Keratinocyte (primary cell): ENCODE measurements at regions not wholly inside any gene's neighbourhood (a gene's known extent, or its start where the extent isn't known, plus 50 kb on each side); places are given as distances from the start of the nearest gene placed in this dataset.

Source experiments
- DNase-seq: peaks from one replicate; pipeline ENCODE4 v3.0.0-alpha.2; 2011; ENCODE audit warnings: low read depth, missing footprints, low spot score
- FAIRE-seq: peaks from 2 replicates; lab custom pipeline; 2011; peaks lifted over from hg19 to GRCh38; lab: Jason Lieb, UNC
- H2AFZ ChIP-seq: 2 replicates; pipeline ENCODE4 v1.6.0; 2012; ENCODE audit warnings: low read length, control low read depth, inconsistent platforms; ENCODE audit not compliant: control insufficient read depth
- H3K27ac ChIP-seq: 2 replicates; pipeline ENCODE4 v1.5.1; 2011; ENCODE audit warnings: low read length; ENCODE audit not compliant: control insufficient read depth, insufficient read depth
- H3K27me3 ChIP-seq: 3 replicates; pipeline ENCODE4 v1.6.0; 2011; ENCODE audit warnings: low read length; ENCODE audit not compliant: control insufficient read depth, insufficient read depth; ENCODE audit errors: extremely low read depth
- H3K36me3 ChIP-seq, 2 experiments: 2 replicates in 1 of 2; 3 replicates in 1 of 2; pipeline ENCODE4 v1.5.1; 2011; ENCODE audit warnings: low read length in 2 of 2, mild to moderate bottlenecking in 1 of 2; ENCODE audit not compliant: control insufficient read depth in 2 of 2, insufficient read depth in 2 of 2; ENCODE audit errors: extremely low read depth in 1 of 2
- H3K4me1 ChIP-seq: 3 replicates; pipeline ENCODE4 v1.5.1; 2011; ENCODE audit warnings: low read length; ENCODE audit not compliant: control insufficient read depth, insufficient read depth; ENCODE audit errors: extremely low read depth
- H3K4me2 ChIP-seq: 3 replicates; pipeline ENCODE4 v1.6.0; 2011; ENCODE audit warnings: low read depth, low read length; ENCODE audit not compliant: control insufficient read depth, insufficient read depth; ENCODE audit errors: extremely low read depth
- H3K4me3 ChIP-seq, 3 experiments: fragments of 200-600 bp in 1 of 3; sonication (generic) in 1 of 3; 2 replicates in 2 of 3; 3 replicates in 1 of 3; pipeline ENCODE4 v1.5.1; 2011 to 2016; ENCODE audit warnings: low read length in 3 of 3, mild to moderate bottlenecking in 3 of 3, control low read depth in 2 of 3, inconsistent platforms in 1 of 3, low read depth in 1 of 3, mixed read lengths in 1 of 3, mixed run types in 1 of 3, moderate library complexity in 1 of 3; ENCODE audit not compliant: control insufficient read depth in 2 of 3, insufficient read depth in 2 of 3; ENCODE audit errors: extremely low read depth in 1 of 3
- H3K79me2 ChIP-seq: 2 replicates; pipeline ENCODE4 v1.6.0; 2012; ENCODE audit warnings: low read length; ENCODE audit not compliant: control insufficient read depth, insufficient read depth
- H3K9ac ChIP-seq: 3 replicates; pipeline ENCODE4 v1.6.0; 2011; ENCODE audit warnings: low read length; ENCODE audit not compliant: control insufficient read depth, insufficient read depth; ENCODE audit errors: extremely low read depth
- H3K9me1 ChIP-seq: 3 replicates; pipeline ENCODE4 v1.6.0; 2011; ENCODE audit warnings: low read length; ENCODE audit not compliant: control insufficient read depth, insufficient read depth; ENCODE audit errors: extremely low read depth
- H3K9me3 ChIP-seq: 2 replicates; pipeline ENCODE4 v1.5.1; 2012; ENCODE audit warnings: low read depth, low read length; ENCODE audit not compliant: control insufficient read depth
- H4K20me1 ChIP-seq: 3 replicates; pipeline ENCODE4 v1.6.0; 2011; ENCODE audit warnings: low read length; ENCODE audit not compliant: control insufficient read depth, insufficient read depth; ENCODE audit errors: extremely low read depth
- EZH2 ChIP-seq: IDR thresholded peaks from one replicate; pipeline ENCODE4 v1.6.1; 2012; ENCODE audit warnings: inconsistent platforms, mild to moderate bottlenecking, low read length, moderate library complexity
- dilution Hi-C: fragments of 300-500 bp; cut with MboI; formaldehyde crosslinking; loops from one replicate; pipeline ENCODE4 v1.7.0; 2020; ENCODE audit warnings: low sequenced_read_pairs; ENCODE audit not compliant: extremely low pct_ligation_motif_present
- TF ChIP-seq, protein P1 (sequence below), 3 experiments: IDR thresholded peaks in 1 of 3; conservative IDR thresholded peaks in 1 of 3; optimal IDR thresholded peaks in 1 of 3; 2 replicates in 2 of 3; 3 replicates in 1 of 3; pipeline versions ENCODE3 to v1.5.1; 2011; ENCODE audit warnings: low read length in 3 of 3, mild to moderate bottlenecking in 3 of 3, moderate library complexity in 2 of 3, control low read depth in 1 of 3, inconsistent platforms in 1 of 3; ENCODE audit not compliant: insufficient read depth in 2 of 3; ENCODE audit errors: extremely low read depth in 1 of 3

DNA sequence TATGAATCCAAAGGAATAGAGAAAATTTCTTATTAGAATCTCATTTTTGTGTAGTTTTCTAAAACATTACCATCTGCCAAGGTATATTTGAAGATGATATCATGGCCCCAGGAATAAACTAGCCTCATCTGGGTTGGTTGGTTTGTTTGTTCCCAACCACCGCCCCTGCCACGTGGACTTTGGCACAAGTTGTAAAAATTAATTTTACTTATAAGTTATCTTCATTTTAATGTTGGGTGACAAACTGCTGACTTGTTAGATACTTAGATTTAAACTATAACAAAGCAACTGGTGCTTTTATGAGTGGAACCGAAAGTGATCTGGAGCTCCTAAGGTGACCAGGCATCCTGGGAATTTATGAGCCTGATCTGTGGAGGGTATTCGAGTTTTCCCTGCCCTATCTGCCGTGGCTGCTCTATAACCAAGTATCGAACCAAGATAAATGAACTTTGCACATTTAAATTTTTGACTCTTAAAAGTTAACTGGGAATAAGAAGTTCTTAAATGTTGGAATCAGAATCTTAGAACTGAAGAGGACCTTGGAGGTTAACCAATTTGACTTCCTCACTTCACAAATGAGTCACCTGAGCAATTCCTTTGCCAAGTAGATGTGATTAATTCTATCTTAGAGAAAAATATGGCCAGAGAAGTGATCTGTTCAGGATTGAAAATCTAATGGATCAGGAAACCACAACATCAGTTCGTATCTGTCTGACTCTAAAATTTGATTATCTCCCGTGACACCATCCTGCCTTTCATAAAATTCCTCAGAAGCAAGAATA lies 129.1 kb upstream of the ARHGAP42 start:
- DNase-seq: no peak
- peak; percentile 57 for FAIRE-seq
- no peak overlapping the region for H3K9ac ChIP-seq
- TF ChIP-seq, protein P1, sequence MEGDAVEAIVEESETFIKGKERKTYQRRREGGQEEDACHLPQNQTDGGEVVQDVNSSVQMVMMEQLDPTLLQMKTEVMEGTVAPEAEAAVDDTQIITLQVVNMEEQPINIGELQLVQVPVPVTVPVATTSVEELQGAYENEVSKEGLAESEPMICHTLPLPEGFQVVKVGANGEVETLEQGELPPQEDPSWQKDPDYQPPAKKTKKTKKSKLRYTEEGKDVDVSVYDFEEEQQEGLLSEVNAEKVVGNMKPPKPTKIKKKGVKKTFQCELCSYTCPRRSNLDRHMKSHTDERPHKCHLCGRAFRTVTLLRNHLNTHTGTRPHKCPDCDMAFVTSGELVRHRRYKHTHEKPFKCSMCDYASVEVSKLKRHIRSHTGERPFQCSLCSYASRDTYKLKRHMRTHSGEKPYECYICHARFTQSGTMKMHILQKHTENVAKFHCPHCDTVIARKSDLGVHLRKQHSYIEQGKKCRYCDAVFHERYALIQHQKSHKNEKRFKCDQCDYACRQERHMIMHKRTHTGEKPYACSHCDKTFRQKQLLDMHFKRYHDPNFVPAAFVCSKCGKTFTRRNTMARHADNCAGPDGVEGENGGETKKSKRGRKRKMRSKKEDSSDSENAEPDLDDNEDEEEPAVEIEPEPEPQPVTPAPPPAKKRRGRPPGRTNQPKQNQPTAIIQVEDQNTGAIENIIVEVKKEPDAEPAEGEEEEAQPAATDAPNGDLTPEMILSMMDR (optimal IDR thresholded peaks at IDR 0.05 in 1 of 3, IDR thresholded peaks at IDR 0.05 in 1 of 3, conservative IDR thresholded peaks at IDR 0.05 in 1 of 3; ENCODE audit: extremely low read depth in 1 of 3, insufficient read depth in 2 of 3, low read length in 3 of 3): no peak
- TF ChIP-seq EZH2: no peak
- dilution Hi-C loops: no loop called here
- H4K20me1 ChIP-seq: no peaks in the 10 kb centered on the region
- peak overlapping the region; percentile 14 for H2AFZ ChIP-seq
- H3K27me3 ChIP-seq: no peaks in the 10 kb centered on the region
- no peaks in the 10 kb centered on the region for H3K9me3 ChIP-seq
- H3K4me1 ChIP-seq: peaks cover 18% of the 10 kb centered on the region
- H3K4me3 ChIP-seq: no peak overlapping the region
- H3K36me3 ChIP-seq: no peaks in the 10 kb centered on the region
- no peak overlapping the region for H3K27ac ChIP-seq
- no peaks in the 10 kb centered on the region for H3K9me1 ChIP-seq
- H3K4me2 ChIP-seq: peak overlapping the region; percentile 37
- no peaks in the 10 kb centered on the region for H3K79me2 ChIP-seq

DNA sequence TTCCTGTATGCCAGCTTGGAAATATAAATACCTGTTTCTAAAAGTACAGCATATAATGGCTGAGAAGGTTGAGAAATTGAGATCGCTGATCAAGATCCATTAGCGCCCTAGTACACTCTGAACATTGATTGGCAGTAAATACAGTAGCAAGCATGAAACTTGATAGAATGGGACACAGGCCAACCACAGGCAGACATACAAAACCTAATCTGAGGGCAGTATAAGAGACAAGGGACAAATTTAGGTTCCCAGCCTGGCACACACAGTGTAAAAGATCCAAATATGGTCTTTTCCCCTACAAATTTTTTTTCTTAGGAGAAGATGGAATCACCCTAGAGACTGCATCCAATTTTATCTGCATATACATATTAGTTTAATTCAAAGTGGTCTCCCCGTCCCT lies 126.5 kb upstream of the ARHGAP42 start:
- Histone ChIP-seq H3K27me3 (no peaks in the 10 kb centered on the region), H2AFZ (no peak overlapping the region), H3K36me3 (no peaks in the 10 kb centered on the region), H4K20me1 (no peaks in the 10 kb centered on the region), H3K79me2 (no peaks in the 10 kb centered on the region), H3K4me3 (no peak overlapping the region), H3K27ac (no peak overlapping the region), H3K4me1 (peaks cover 18% of the 10 kb centered on the region), H3K9ac (no peak overlapping the region), H3K9me1 (no peaks in the 10 kb centered on the region), H3K9me3 (no peaks in the 10 kb centered on the region), H3K4me2 (no peak overlapping the region)
- DNase-seq: no peak
- FAIRE-seq: no peak
- TF ChIP-seq, protein P1 (optimal IDR thresholded peaks at IDR 0.05 in 1 of 3, IDR thresholded peaks at IDR 0.05 in 1 of 3, conservative IDR thresholded peaks at IDR 0.05 in 1 of 3; ENCODE audit: extremely low read depth in 1 of 3, insufficient read depth in 2 of 3, low read length in 3 of 3): no peak
- no peak for TF ChIP-seq EZH2
- dilution Hi-C loops: no loop called here
